H1 (cell line): ENCODE measurements at regions not wholly inside any gene's neighbourhood (a gene's known extent, or its start where the extent isn't known, plus 50 kb on each side); places are given as distances from the start of the nearest gene placed in this dataset.

ENCODE experiments used
- CEBPB ChIP-seq: IDR thresholded peaks from 2 replicates; pipeline ENCODE4 v1.6.1; 2012; ENCODE audit warnings: low read depth, low read length
- EGR1 ChIP-seq: IDR thresholded peaks from 2 replicates; pipeline ENCODE4 v1.6.1; 2011; ENCODE audit warnings: low read depth, low read length, borderline replicate concordance
- JUN ChIP-seq: IDR thresholded peaks from 2 replicates; pipeline ENCODE4 v1.6.1; 2011; ENCODE audit warnings: low read depth, mild to moderate bottlenecking, improper control_type of control experiment, low read length
- POLR2A ChIP-seq, 2 experiments: IDR thresholded peaks; 1 replicate in 1 of 2; 2 replicates in 1 of 2; pipeline ENCODE4 v1.6.1; 2011; ENCODE audit warnings: low read depth in 2 of 2, low read length in 2 of 2, mild to moderate bottlenecking in 2 of 2; ENCODE audit errors: control extremely low read depth in 1 of 2
- RFX5 ChIP-seq: IDR thresholded peaks from 2 replicates; pipeline ENCODE4 v1.6.1; 2011; ENCODE audit warnings: low read depth, low read length, improper control_type of control experiment, borderline replicate concordance
- SAP30 ChIP-seq: fragments of 300-600 bp; sonication (generic); IDR thresholded peaks from 2 replicates; pipeline ENCODE4 v1.7.1; 2012; ENCODE audit warnings: low read length, moderate library complexity, mild to moderate bottlenecking, inconsistent platforms; ENCODE audit not compliant: insufficient read depth, insufficient replicate concordance
- TF ChIP-seq, protein P1 (sequence below): fragments of 300-600 bp; sonication (generic); IDR thresholded peaks from 2 replicates; pipeline ENCODE4 v1.7.1; 2012; ENCODE audit warnings: low read length, moderate library complexity, mild to moderate bottlenecking, inconsistent platforms; ENCODE audit not compliant: insufficient replicate concordance
- TF ChIP-seq, protein P2 (sequence below): IDR thresholded peaks from 2 replicates; pipeline ENCODE4 v1.6.1; 2012; ENCODE audit warnings: inconsistent platforms
- TF ChIP-seq, protein P3 (sequence below), 3 experiments: IDR thresholded peaks; 1 replicate in 2 of 3; 2 replicates in 1 of 3; pipeline versions ENCODE4 v1.5.1 to v1.6.1; 2011; ENCODE audit warnings: low read length in 3 of 3, mild to moderate bottlenecking in 3 of 3, inconsistent platforms in 2 of 3, low read depth in 1 of 3, moderate library complexity in 1 of 3; ENCODE audit not compliant: insufficient read depth in 1 of 3; ENCODE audit errors: control extremely low read depth in 1 of 3

DNA sequence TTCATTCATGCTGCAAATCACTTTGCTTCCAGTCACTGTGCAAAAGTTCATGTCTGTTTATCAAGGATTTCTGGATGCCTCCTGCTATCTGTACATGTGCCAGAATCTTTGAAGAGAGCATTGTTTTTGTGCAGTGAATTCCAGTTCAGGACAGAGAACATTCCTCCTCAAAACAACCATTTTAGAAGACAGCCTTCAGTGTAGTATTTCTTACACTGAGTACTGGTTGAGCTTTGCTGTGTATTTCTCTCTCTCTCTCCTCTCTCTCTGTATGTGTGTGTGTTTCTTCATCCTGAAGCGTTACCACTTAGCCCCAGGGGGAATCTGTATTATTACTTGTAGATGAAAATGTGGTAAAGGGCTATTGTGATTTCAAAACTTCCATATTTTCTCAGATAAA, 123.8 kb upstream of the CHL1 start (continued):
- TF ChIP-seq, protein P1, sequence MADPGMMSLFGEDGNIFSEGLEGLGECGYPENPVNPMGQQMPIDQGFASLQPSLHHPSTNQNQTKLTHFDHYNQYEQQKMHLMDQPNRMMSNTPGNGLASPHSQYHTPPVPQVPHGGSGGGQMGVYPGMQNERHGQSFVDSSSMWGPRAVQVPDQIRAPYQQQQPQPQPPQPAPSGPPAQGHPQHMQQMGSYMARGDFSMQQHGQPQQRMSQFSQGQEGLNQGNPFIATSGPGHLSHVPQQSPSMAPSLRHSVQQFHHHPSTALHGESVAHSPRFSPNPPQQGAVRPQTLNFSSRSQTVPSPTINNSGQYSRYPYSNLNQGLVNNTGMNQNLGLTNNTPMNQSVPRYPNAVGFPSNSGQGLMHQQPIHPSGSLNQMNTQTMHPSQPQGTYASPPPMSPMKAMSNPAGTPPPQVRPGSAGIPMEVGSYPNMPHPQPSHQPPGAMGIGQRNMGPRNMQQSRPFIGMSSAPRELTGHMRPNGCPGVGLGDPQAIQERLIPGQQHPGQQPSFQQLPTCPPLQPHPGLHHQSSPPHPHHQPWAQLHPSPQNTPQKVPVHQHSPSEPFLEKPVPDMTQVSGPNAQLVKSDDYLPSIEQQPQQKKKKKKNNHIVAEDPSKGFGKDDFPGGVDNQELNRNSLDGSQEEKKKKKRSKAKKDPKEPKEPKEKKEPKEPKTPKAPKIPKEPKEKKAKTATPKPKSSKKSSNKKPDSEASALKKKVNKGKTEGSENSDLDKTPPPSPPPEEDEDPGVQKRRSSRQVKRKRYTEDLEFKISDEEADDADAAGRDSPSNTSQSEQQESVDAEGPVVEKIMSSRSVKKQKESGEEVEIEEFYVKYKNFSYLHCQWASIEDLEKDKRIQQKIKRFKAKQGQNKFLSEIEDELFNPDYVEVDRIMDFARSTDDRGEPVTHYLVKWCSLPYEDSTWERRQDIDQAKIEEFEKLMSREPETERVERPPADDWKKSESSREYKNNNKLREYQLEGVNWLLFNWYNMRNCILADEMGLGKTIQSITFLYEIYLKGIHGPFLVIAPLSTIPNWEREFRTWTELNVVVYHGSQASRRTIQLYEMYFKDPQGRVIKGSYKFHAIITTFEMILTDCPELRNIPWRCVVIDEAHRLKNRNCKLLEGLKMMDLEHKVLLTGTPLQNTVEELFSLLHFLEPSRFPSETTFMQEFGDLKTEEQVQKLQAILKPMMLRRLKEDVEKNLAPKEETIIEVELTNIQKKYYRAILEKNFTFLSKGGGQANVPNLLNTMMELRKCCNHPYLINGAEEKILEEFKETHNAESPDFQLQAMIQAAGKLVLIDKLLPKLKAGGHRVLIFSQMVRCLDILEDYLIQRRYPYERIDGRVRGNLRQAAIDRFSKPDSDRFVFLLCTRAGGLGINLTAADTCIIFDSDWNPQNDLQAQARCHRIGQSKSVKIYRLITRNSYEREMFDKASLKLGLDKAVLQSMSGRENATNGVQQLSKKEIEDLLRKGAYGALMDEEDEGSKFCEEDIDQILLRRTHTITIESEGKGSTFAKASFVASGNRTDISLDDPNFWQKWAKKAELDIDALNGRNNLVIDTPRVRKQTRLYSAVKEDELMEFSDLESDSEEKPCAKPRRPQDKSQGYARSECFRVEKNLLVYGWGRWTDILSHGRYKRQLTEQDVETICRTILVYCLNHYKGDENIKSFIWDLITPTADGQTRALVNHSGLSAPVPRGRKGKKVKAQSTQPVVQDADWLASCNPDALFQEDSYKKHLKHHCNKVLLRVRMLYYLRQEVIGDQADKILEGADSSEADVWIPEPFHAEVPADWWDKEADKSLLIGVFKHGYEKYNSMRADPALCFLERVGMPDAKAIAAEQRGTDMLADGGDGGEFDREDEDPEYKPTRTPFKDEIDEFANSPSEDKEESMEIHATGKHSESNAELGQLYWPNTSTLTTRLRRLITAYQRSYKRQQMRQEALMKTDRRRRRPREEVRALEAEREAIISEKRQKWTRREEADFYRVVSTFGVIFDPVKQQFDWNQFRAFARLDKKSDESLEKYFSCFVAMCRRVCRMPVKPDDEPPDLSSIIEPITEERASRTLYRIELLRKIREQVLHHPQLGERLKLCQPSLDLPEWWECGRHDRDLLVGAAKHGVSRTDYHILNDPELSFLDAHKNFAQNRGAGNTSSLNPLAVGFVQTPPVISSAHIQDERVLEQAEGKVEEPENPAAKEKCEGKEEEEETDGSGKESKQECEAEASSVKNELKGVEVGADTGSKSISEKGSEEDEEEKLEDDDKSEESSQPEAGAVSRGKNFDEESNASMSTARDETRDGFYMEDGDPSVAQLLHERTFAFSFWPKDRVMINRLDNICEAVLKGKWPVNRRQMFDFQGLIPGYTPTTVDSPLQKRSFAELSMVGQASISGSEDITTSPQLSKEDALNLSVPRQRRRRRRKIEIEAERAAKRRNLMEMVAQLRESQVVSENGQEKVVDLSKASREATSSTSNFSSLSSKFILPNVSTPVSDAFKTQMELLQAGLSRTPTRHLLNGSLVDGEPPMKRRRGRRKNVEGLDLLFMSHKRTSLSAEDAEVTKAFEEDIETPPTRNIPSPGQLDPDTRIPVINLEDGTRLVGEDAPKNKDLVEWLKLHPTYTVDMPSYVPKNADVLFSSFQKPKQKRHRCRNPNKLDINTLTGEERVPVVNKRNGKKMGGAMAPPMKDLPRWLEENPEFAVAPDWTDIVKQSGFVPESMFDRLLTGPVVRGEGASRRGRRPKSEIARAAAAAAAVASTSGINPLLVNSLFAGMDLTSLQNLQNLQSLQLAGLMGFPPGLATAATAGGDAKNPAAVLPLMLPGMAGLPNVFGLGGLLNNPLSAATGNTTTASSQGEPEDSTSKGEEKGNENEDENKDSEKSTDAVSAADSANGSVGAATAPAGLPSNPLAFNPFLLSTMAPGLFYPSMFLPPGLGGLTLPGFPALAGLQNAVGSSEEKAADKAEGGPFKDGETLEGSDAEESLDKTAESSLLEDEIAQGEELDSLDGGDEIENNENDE: no peak
- TF ChIP-seq POLR2A (IDR thresholded peaks at IDR 0.05; ENCODE audit: control extremely low read depth in 1 of 2, low read depth in 2 of 2, low read length in 2 of 2) (no peak), EGR1 (no peak), JUN (no peak), RFX5 (no peak), SAP30 (no peak), CEBPB (no peak)
- TF ChIP-seq, protein P2, sequence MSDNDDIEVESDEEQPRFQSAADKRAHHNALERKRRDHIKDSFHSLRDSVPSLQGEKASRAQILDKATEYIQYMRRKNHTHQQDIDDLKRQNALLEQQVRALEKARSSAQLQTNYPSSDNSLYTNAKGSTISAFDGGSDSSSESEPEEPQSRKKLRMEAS: no peak
- TF ChIP-seq, protein P3, sequence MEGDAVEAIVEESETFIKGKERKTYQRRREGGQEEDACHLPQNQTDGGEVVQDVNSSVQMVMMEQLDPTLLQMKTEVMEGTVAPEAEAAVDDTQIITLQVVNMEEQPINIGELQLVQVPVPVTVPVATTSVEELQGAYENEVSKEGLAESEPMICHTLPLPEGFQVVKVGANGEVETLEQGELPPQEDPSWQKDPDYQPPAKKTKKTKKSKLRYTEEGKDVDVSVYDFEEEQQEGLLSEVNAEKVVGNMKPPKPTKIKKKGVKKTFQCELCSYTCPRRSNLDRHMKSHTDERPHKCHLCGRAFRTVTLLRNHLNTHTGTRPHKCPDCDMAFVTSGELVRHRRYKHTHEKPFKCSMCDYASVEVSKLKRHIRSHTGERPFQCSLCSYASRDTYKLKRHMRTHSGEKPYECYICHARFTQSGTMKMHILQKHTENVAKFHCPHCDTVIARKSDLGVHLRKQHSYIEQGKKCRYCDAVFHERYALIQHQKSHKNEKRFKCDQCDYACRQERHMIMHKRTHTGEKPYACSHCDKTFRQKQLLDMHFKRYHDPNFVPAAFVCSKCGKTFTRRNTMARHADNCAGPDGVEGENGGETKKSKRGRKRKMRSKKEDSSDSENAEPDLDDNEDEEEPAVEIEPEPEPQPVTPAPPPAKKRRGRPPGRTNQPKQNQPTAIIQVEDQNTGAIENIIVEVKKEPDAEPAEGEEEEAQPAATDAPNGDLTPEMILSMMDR (IDR thresholded peaks at IDR 0.05; ENCODE audit: control extremely low read depth in 1 of 3, insufficient read depth in 1 of 3, low read depth in 1 of 3, low read length in 3 of 3): no peak
